A172 (cell line): ENCODE measurements at regions not wholly inside any gene's neighbourhood (a gene's known extent, or its start where the extent isn't known, plus 50 kb on each side); places are given as distances from the start of the nearest gene placed in this dataset.
"Not testable (repeated sequence)": the region's sequence is repeated elsewhere in the genome, so short reads cannot be mapped to it uniquely, and the experiment has no call there.

Experiments
- DNase-seq: peaks from one replicate; pipeline ENCODE4 v3.0.0-alpha.2; 2015; ENCODE audit warnings: low spot score

DNA sequence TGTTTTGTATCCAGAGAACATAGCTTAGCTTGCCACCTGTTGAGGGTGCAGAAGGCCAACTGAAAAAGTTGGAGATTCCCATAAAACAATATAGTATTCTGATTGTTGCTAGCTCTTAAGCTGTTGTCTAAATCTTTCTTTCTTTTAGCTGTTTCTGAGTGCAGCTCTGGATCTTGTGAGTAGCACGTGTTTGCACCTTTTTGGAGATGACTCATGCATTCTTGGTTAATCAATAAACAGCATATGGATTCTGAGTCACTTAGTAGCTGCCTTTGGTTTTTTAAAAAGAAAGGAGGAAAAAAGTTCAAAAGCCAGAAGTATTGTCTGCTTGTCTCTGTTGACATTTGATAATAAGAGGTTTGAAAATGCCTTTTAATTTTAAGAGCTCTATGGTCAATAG, 483.0 kb upstream of the FSIP2 start:
- DNase-seq: no peak

DNA sequence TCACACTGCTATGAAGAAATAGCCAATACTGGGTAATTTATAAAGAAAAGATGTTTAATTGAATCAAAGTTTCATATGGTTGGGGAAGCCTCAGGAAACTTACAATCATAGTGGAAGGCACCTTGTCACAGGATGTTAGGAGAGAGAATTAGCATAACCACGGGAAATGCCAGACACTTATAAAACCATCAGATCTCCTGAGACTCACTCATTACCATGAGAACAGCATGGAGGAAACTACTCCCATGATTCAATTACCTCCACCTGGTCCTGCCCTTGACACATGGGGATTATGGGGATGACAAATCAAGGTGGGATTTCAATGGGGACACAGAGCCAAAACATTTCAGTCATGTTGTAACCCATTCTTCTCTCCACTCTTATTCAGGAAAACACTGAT, 472.9 kb upstream of the FSIP2 start:
- no peak for DNase-seq

DNA sequence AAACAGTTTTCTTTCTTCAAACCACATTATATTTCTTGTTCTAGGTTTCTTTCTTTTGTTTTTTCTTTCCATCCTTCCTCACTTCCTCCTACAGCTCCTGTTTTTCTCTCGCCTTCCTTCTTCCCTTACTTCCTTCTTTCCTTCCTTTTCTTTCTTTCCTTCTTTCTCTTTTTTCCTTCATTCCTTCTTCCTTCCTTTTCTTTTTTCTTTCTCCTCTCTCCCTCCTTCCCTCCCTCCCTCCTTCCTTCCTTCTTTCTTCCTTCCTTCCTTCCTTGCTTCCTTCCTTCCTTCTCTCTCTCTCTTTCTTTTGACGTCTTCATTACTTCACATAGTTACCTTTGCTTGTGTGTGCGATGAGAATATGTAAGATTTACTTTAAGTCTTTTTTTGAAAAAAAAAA, 470.0 kb upstream of the FSIP2 start:
- DNase-seq: no peak

- DNase-seq: no peak
These were observed 463.7 kb upstream of the FSIP2 start for GRCh38 chr2:185274718-185275484.

DNA sequence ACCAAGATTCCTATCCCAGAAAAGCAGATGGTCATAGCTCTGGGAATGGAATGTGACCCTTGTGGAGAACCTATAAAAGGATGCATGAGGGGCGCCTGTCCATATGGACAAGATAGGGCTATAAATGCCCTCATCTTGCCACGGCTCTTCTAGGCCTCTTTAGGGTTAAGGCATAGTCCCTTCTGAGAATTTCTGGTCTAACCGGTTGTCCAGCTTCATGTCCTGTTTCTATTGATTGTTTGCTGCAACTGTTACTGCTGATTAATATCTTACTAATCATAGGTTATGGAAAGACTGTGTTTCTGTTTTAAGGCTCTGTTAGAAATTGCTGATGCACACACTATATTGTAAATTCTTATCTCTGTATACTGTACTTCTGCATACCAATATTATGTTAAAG, 462.6 kb upstream of the FSIP2 start:
- DNase-seq: not testable (repeated sequence)

GRCh38 chr2:185278761-185279160, 459.8 kb upstream of the FSIP2 start:
- DNase-seq: no peak

- DNase-seq: peak; percentile 17
These were observed 458.6 kb upstream of the FSIP2 start for GRCh38 chr2:185279999-185280398.

- DNase-seq: no peak
These were observed 453.9 kb upstream of the FSIP2 start for GRCh38 chr2:185284696-185285095.

GRCh38 chr2:185290012-185290411, 448.6 kb upstream of the FSIP2 start:
- DNase-seq: not testable (repeated sequence)

GRCh38 chr2:185291035-185291647, 447.5 kb upstream of the FSIP2 start:
- DNase-seq: peak; percentile 36

GRCh38 chr2:185299867-185300266, 438.7 kb upstream of the FSIP2 start:
- no peak for DNase-seq

- DNase-seq: no peak
These were observed 432.5 kb upstream of the FSIP2 start for GRCh38 chr2:185306119-185306518.

GRCh38 chr2:185316383-185316782, 422.2 kb upstream of the FSIP2 start:
- DNase-seq: peak; percentile 3

GRCh38 chr2:185318271-185318724, 420.3 kb upstream of the FSIP2 start:
- DNase-seq: no peak

DNA sequence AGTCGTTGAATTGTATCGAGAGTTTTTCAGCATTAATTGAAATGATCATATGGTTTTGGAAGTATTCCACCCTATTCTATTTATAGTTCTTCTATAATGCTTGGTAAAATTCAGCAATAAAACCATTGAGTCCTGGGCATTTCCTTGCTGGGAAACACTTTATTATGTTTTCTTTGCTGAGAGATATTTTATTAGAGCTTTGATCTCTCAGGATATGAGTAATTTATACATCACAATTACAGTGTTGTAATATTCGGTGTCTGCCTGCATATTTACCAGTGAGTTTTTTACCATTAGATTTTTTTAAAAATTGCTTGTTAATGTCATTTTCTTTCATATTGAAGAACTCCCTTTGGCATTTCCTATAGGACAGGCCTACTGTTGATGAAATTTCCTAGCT, 402.7 kb upstream of the FSIP2 start:
- DNase-seq: no peak

GRCh38 chr2:185337033-185337432, 401.6 kb upstream of the FSIP2 start:
- DNase-seq: no peak

- DNase-seq: no peak
These were observed 400.5 kb upstream of the FSIP2 start for GRCh38 chr2:185338104-185338503.

DNA sequence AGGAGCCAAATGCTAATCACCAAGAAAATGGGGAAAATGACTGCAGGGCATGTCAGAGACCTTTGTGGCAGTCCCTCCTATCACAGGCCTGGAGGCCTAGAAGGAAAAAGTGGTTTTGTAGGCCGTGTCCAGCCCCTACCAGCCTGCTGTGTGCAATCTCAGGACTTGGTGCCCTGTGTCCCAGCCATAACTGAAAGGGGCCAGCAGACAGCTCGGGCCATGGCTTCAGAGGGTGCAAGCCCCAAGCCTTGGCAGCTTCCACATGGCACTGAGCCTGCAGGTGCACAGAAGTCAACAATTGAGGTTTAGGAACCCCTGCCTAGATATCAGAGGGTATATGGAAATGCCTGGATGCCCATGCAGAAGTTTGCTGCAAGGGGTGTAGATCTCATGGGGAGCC, 391.2 kb upstream of the FSIP2 start:
- DNase-seq: no peak

GRCh38 chr2:185360776-185361175, 377.8 kb upstream of the FSIP2 start:
- DNase-seq: no peak

DNA sequence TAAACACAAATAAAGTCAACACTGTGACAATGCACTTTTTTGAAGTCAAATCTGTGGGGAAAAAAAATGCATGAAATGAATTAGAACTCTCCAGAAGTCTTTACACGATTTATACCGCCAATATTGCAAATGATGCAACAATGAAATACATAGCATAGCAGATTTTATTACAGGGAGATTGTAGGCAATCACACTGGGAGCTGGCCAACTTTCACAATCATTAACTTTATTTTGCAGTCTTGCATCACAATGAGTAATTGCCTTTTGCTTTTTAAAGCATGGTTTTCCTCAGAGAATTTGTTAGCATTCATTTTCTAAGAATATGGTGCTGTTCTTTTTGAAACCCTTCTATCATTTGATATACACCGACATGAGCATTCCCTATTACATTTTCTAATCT, 366.4 kb upstream of the FSIP2 start:
- DNase-seq: no peak

- DNase-seq: no peak
These were observed 365.4 kb upstream of the FSIP2 start for GRCh38 chr2:185373229-185373628.

- DNase-seq: no peak
These were observed 363.7 kb upstream of the FSIP2 start for GRCh38 chr2:185374878-185375277.

DNA sequence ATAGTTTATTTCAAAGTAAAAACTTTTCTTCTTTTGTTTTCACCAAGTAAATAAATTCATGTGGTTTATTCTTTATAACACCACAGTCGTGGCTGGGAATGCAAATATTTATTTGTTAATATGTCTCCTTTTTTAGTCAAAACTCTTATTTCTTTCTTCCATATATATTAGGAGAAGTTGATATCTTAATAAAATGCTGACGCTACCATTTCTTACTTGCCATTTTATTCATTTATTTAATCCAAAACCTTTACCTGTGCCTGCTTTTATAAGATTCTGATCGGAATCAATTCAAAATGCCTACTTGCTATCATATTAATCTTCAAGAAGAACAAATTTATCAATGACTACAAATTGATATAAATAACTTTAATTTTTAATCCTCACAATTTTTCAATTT, 362.9 kb upstream of the FSIP2 start:
- DNase-seq: no peak

- DNase-seq: no peak
These were observed 357.0 kb upstream of the FSIP2 start for GRCh38 chr2:185381631-185382030.
